ENCODE measurements at regions not wholly inside any gene's neighbourhood (a gene's known extent, or its start where the extent isn't known, plus 50 kb on each side); places are given as distances from the start of the nearest gene placed in this dataset.

- no peaks in the 10 kb centered on the region for H3K27me3 ChIP-seq (ENCODE audit: control insufficient read depth in 4 of 4, insufficient read depth in 4 of 4, low read length in 3 of 4)
- H3K4me3 ChIP-seq (ENCODE audit: low read depth in 1 of 3, low read length in 3 of 3): no peak overlapping the region
- 86% methylated on average over 3 of the region's 3 CpGs for WGBS
- TF ChIP-seq TAF1 (conservative IDR thresholded peaks at IDR 0.05) (no peak), SP1 (IDR thresholded peaks at IDR 0.05) (no peak), RAD21 (IDR thresholded peaks at IDR 0.05) (no peak), FOXA2 (IDR thresholded peaks at IDR 0.05) (no peak), ZBTB33 (IDR thresholded peaks at IDR 0.05) (no peak), ATF3 (IDR thresholded peaks at IDR 0.05) (no peak), NR2F2 (IDR thresholded peaks at IDR 0.05) (no peak), RXRA (IDR thresholded peaks at IDR 0.05) (no peak), MAX (IDR thresholded peaks at IDR 0.05) (no peak), EGR1 (IDR thresholded peaks at IDR 0.05; ENCODE audit: low read depth in 2 of 2) (no peak), GABPA (IDR thresholded peaks at IDR 0.05 in 1 of 2, conservative IDR thresholded peaks at IDR 0.05 in 1 of 2) (no peak), FOXA1 (IDR thresholded peaks at IDR 0.05) (no peak), REST (IDR thresholded peaks at IDR 0.05) (no peak), YY1 (IDR thresholded peaks at IDR 0.05) (no peak), HNF4G (IDR thresholded peaks at IDR 0.05) (no peak)
- H3K4me1 ChIP-seq (ENCODE audit: control insufficient read depth in 4 of 4, insufficient read depth in 4 of 4, low read length in 3 of 4): peaks cover 6 to 14% (median 9%) of the 10 kb centered on the region in 4 donors
- peaks cover 0 to 4% (median 1%) of the 10 kb centered on the region in 4 donors for H3K9me3 ChIP-seq (ENCODE audit: control insufficient read depth in 4 of 4, low read length in 3 of 4)
- no peak overlapping the region for H3K9ac ChIP-seq (ENCODE audit: low read depth in 1 of 2, low read length in 2 of 2)
- H3K27ac ChIP-seq (ENCODE audit: low read depth in 1 of 2, low read length in 2 of 2): no peak overlapping the region
- DNase-seq (ENCODE audit: low spot score): no peak
- no peaks in the 10 kb centered on the region for H3K36me3 ChIP-seq (ENCODE audit: control insufficient read depth in 4 of 4, insufficient read depth in 3 of 4, low read depth in 1 of 4, low read length in 3 of 4)
These were observed 203.9 kb downstream of the MINAR1 start for GRCh38 chr15:79635897-79636561.

- Histone ChIP-seq H3K4me3 (ENCODE audit: low read depth in 1 of 3, low read length in 3 of 3) (no peak overlapping the region), H3K36me3 (ENCODE audit: control insufficient read depth in 4 of 4, insufficient read depth in 3 of 4, low read depth in 1 of 4, low read length in 3 of 4) (no peaks in the 10 kb centered on the region), H3K27ac (ENCODE audit: low read depth in 1 of 2, low read length in 2 of 2) (no peak overlapping the region), H3K27me3 (ENCODE audit: control insufficient read depth in 4 of 4, insufficient read depth in 4 of 4, low read length in 3 of 4) (no peaks in the 10 kb centered on the region), H3K4me1 (ENCODE audit: control insufficient read depth in 4 of 4, insufficient read depth in 4 of 4, low read length in 3 of 4) (peaks cover under 1 to 7% (median 5%) of the 10 kb centered on the region in 4 donors), H3K9me3 (ENCODE audit: control insufficient read depth in 4 of 4, low read length in 3 of 4) (no peaks in the 10 kb centered on the region), H3K9ac (ENCODE audit: low read depth in 1 of 2, low read length in 2 of 2) (no peak overlapping the region)
- TF ChIP-seq CTCF (IDR thresholded peaks at IDR 0.05; ENCODE audit: low read depth, low read length, missing input control): no peak
- no peak for TF ChIP-seq HNF4G (IDR thresholded peaks at IDR 0.05)
- TF ChIP-seq RXRA (IDR thresholded peaks at IDR 0.05): no peak
- no peak for TF ChIP-seq NR2F2 (IDR thresholded peaks at IDR 0.05)
- TF ChIP-seq ATF3 (IDR thresholded peaks at IDR 0.05): no peak
- no peak for TF ChIP-seq RAD21 (IDR thresholded peaks at IDR 0.05)
- TF ChIP-seq SP1 (IDR thresholded peaks at IDR 0.05): no peak
- TF ChIP-seq EGR1 (IDR thresholded peaks at IDR 0.05; ENCODE audit: low read depth in 2 of 2): no peak
- TF ChIP-seq YY1 (IDR thresholded peaks at IDR 0.05): no peak
- no peak for TF ChIP-seq FOXA1 (IDR thresholded peaks at IDR 0.05)
- no peak for TF ChIP-seq REST (IDR thresholded peaks at IDR 0.05)
- no peak for TF ChIP-seq ZBTB33 (IDR thresholded peaks at IDR 0.05)
- DNase-seq (ENCODE audit: low spot score): no peak
- WGBS: 65% methylated on average over 3 of the region's 3 CpGs
These were observed 208.1 kb downstream of the MINAR1 start for GRCh38 chr15:79640206-79640605.

All from liver (tissue), 8 donors.